Esophagus squamous epithelium (tissue), 5 donors: ENCODE measurements at regions not wholly inside any gene's neighbourhood (a gene's known extent, or its start where the extent isn't known, plus 50 kb on each side); places are given as distances from the start of the nearest gene placed in this dataset.

Experiments used
- DNase-seq: peaks from one replicate; lab custom pipeline; 2025; lab: John Stamatoyannopoulos, UW
- H3K27ac ChIP-seq, 4 donors: fragments of 200-600 bp; sonication (generic); one replicate each; pipeline ENCODE4 v1.5.1; 2016 to 2019; ENCODE audit warnings: mild to moderate bottlenecking in 1 of 4
- H3K27me3 ChIP-seq, 4 donors: fragments of 200-600 bp; sonication (generic); 1 replicate in 3 of 4; 2 replicates in 1 of 4; pipeline versions ENCODE4 v1.5.1 to v1.6.0; 2017 to 2021; ENCODE audit warnings: antibody characterized with exemption in 1 of 4
- H3K36me3 ChIP-seq, 3 donors: fragments of 200-600 bp; sonication (generic); one replicate each; pipeline ENCODE4 v1.5.1; 2016 to 2019
- H3K4me1 ChIP-seq, 3 donors: fragments of 200-600 bp; sonication (generic); one replicate each; pipeline ENCODE4 v1.5.1; 2017 to 2019
- H3K4me3 ChIP-seq, 4 donors: fragments of 200-600 bp; sonication (generic); 1 replicate in 3 of 4; 2 replicates in 1 of 4; pipeline ENCODE4 v1.5.1; 2016 to 2019; ENCODE audit warnings: mild to moderate bottlenecking in 2 of 4, moderate library complexity in 1 of 4
- H3K9me3 ChIP-seq, 3 donors: fragments of 200-600 bp; sonication (generic); one replicate each; pipeline ENCODE4 v1.5.1; 2016 to 2019
- CTCF ChIP-seq, 6 experiments: fragments of 450-650 bp in 4 of 6; fragments of 200-600 bp in 2 of 6; sonication (generic) in 2 of 6; IDR thresholded peaks; one replicate each; pipeline ENCODE4 v1.5.1; 2016 to 2019; ENCODE audit warnings: antibody characterized with exemption in 6 of 6, mild to moderate bottlenecking in 4 of 6, moderate library complexity in 4 of 6
- POLR2A ChIP-seq, 4 donors: fragments of 450-650 bp; IDR thresholded peaks; one replicate each; pipeline ENCODE4 v1.6.1; 2017; ENCODE audit warnings: antibody characterized with exemption in 4 of 4, mild to moderate bottlenecking in 4 of 4, moderate library complexity in 3 of 4
- WGBS, 2 donors: methylation state at CpG; one replicate each; pipeline ENCODE4 v1.1.5; 2018; 5-methylcytosine and 5-hydroxymethylcytosine counted together
- intact Hi-C: fragments of 100-400 bp; cut with DNase I; formaldehyde crosslinking; loops from one replicate; pipeline ENCODE4 v1.15.0; 2022
- donor health status: DM: yes; HTN: yes; CAD: no.

- no peaks in the 10 kb centered on the region for H3K9me3 ChIP-seq
- intact Hi-C loops = no loop called here
- TF ChIP-seq CTCF (IDR thresholded peaks at IDR 0.05) (no peak), POLR2A (IDR thresholded peaks at IDR 0.05) (no peak)
- H3K27me3 ChIP-seq = no peaks in the 10 kb centered on the region
- no peak for DNase-seq
- no peak overlapping the region for H3K27ac ChIP-seq
- H3K4me1 ChIP-seq = no peaks in the 10 kb centered on the region
- no peak overlapping the region for H3K4me3 ChIP-seq
- H3K36me3 ChIP-seq = no peaks in the 10 kb centered on the region
- 55 to 81% methylated on average over 1 of the region's 1 CpG for WGBS, 2 donors
Observed at GRCh38 chr6:103769431-103769830, 1090.3 kb downstream of the HACE1 start.

GRCh38 chr6:103750603-103751002 is 1109.1 kb downstream of the HACE1 start:
- H3K4me1 ChIP-seq = no peaks in the 10 kb centered on the region
- H3K27me3 ChIP-seq = no peaks in the 10 kb centered on the region
- H3K9me3 ChIP-seq = no peaks in the 10 kb centered on the region
- 44 to 50% methylated on average over 7 of the region's 7 CpGs for WGBS, 2 donors
- H3K27ac ChIP-seq = no peak overlapping the region
- TF ChIP-seq CTCF (IDR thresholded peaks at IDR 0.05) (no peak), POLR2A (IDR thresholded peaks at IDR 0.05) (no peak)
- no peaks in the 10 kb centered on the region for H3K36me3 ChIP-seq
- intact Hi-C loops = no loop called here
- H3K4me3 ChIP-seq = no peak overlapping the region
- no peak for DNase-seq

- WGBS, 2 donors = 50% methylated on average over 2 of the region's 6 CpGs; no CpG with 5 or more reads in 1 of the 2 donors
- intact Hi-C loops = no loop called here
- TF ChIP-seq CTCF (IDR thresholded peaks at IDR 0.05) = no peak
- no peak for TF ChIP-seq POLR2A (IDR thresholded peaks at IDR 0.05)
- H3K4me3 ChIP-seq = no peak overlapping the region
- H3K9me3 ChIP-seq = no peaks in the 10 kb centered on the region
- no peaks in the 10 kb centered on the region for H3K27me3 ChIP-seq
- H3K36me3 ChIP-seq = no peaks in the 10 kb centered on the region
- no peaks in the 10 kb centered on the region for H3K4me1 ChIP-seq
- no peak overlapping the region for H3K27ac ChIP-seq
- no peak for DNase-seq
Observed at GRCh38 chr6:103734016-103734415, 1125.7 kb downstream of the HACE1 start.

- 48 to 49% methylated on average over 2 of the region's 2 CpGs for WGBS, 2 donors
- no peaks in the 10 kb centered on the region for H3K36me3 ChIP-seq
- no peak overlapping the region for H3K27ac ChIP-seq
- no peak overlapping the region for H3K4me3 ChIP-seq
- H3K9me3 ChIP-seq = no peaks in the 10 kb centered on the region
- H3K4me1 ChIP-seq = no peaks in the 10 kb centered on the region
- H3K27me3 ChIP-seq = no peaks in the 10 kb centered on the region
- intact Hi-C loops = no loop called here
- TF ChIP-seq CTCF (IDR thresholded peaks at IDR 0.05) (no peak), POLR2A (IDR thresholded peaks at IDR 0.05) (no peak)
- DNase-seq = no peak
Observed at GRCh38 chr6:103729658-103730057, 1130.1 kb downstream of the HACE1 start.

GRCh38 chr6:103723438-103724322 is 1136.0 kb downstream of the HACE1 start:
- Histone ChIP-seq H3K4me1 (no peaks in the 10 kb centered on the region), H3K27me3 (no peaks in the 10 kb centered on the region), H3K4me3 (no peak overlapping the region), H3K9me3 (no peaks in the 10 kb centered on the region), H3K27ac (no peak overlapping the region), H3K36me3 (no peaks in the 10 kb centered on the region)
- intact Hi-C loops = no loop called here
- no peak for TF ChIP-seq CTCF (IDR thresholded peaks at IDR 0.05)
- TF ChIP-seq POLR2A (IDR thresholded peaks at IDR 0.05) = no peak
- no peak for DNase-seq
